HL-60 (cell line): ENCODE measurements at regions not wholly inside any gene's neighbourhood (a gene's known extent, or its start where the extent isn't known, plus 50 kb on each side); places are given as distances from the start of the nearest gene placed in this dataset.

ENCODE experiments used
- GABPA ChIP-seq: IDR thresholded peaks from 2 replicates; pipeline ENCODE4 v1.6.1; 2012; ENCODE audit warnings: low read depth
- POLR2AphosphoS5 ChIP-seq: IDR thresholded peaks from 2 replicates; pipeline ENCODE4 v1.6.1; 2012; ENCODE audit warnings: low read depth
- TF ChIP-seq, protein P1 (sequence below): IDR thresholded peaks from one replicate; pipeline ENCODE4 v1.5.1; 2011; ENCODE audit warnings: low read length, control low read depth, inconsistent platforms; ENCODE audit not compliant: insufficient read depth
- TF ChIP-seq, protein P2 (sequence below): IDR thresholded peaks from 2 replicates; pipeline ENCODE4 v1.6.1; 2012; ENCODE audit warnings: low read depth; ENCODE audit not compliant: insufficient replicate concordance

DNA sequence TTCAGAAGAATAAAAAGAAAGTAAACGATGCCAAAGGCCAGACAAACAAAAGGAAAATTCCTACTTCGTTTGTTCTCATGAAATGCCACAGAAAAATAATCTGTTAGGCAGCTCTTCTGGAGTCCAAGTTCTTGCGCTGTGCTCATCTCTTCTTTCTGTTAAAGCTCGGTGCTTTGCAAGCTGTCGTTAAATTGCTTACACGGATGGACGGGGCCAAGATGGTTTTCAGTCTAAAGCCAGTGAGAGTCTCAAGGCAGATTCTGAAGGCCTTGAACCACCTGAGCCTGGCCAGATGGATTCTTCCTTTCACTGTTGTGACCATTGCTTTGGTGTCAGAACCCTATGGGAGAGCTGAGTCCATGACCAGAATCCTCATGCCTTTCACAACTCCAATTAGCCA is 97.6 kb upstream of the RMDN2 start:
- TF ChIP-seq POLR2AphosphoS5, result no peak
- TF ChIP-seq, protein P1, sequence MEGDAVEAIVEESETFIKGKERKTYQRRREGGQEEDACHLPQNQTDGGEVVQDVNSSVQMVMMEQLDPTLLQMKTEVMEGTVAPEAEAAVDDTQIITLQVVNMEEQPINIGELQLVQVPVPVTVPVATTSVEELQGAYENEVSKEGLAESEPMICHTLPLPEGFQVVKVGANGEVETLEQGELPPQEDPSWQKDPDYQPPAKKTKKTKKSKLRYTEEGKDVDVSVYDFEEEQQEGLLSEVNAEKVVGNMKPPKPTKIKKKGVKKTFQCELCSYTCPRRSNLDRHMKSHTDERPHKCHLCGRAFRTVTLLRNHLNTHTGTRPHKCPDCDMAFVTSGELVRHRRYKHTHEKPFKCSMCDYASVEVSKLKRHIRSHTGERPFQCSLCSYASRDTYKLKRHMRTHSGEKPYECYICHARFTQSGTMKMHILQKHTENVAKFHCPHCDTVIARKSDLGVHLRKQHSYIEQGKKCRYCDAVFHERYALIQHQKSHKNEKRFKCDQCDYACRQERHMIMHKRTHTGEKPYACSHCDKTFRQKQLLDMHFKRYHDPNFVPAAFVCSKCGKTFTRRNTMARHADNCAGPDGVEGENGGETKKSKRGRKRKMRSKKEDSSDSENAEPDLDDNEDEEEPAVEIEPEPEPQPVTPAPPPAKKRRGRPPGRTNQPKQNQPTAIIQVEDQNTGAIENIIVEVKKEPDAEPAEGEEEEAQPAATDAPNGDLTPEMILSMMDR, result no peak
- TF ChIP-seq, protein P2, sequence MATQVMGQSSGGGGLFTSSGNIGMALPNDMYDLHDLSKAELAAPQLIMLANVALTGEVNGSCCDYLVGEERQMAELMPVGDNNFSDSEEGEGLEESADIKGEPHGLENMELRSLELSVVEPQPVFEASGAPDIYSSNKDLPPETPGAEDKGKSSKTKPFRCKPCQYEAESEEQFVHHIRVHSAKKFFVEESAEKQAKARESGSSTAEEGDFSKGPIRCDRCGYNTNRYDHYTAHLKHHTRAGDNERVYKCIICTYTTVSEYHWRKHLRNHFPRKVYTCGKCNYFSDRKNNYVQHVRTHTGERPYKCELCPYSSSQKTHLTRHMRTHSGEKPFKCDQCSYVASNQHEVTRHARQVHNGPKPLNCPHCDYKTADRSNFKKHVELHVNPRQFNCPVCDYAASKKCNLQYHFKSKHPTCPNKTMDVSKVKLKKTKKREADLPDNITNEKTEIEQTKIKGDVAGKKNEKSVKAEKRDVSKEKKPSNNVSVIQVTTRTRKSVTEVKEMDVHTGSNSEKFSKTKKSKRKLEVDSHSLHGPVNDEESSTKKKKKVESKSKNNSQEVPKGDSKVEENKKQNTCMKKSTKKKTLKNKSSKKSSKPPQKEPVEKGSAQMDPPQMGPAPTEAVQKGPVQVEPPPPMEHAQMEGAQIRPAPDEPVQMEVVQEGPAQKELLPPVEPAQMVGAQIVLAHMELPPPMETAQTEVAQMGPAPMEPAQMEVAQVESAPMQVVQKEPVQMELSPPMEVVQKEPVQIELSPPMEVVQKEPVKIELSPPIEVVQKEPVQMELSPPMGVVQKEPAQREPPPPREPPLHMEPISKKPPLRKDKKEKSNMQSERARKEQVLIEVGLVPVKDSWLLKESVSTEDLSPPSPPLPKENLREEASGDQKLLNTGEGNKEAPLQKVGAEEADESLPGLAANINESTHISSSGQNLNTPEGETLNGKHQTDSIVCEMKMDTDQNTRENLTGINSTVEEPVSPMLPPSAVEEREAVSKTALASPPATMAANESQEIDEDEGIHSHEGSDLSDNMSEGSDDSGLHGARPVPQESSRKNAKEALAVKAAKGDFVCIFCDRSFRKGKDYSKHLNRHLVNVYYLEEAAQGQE, result no peak
- no peak for TF ChIP-seq GABPA
